ENCODE measurements at regions not wholly inside any gene's neighbourhood (a gene's known extent, or its start where the extent isn't known, plus 50 kb on each side); places are given as distances from the start of the nearest gene placed in this dataset.

- TF ChIP-seq EZH2 (IDR thresholded peaks at IDR 0.05; ENCODE audit: insufficient read depth, low read length) (no peak), CTCF (IDR thresholded peaks at IDR 0.05; ENCODE audit: insufficient read depth, low read depth, low read length) (no peak)
Measured at GRCh38 chr11:71192629-71193028, 59.7 kb downstream of the SHANK2 start.
